ENCODE measurements at regions not wholly inside any gene's neighbourhood (a gene's known extent, or its start where the extent isn't known, plus 50 kb on each side); places are given as distances from the start of the nearest gene placed in this dataset.
A peak's percentile ranks its signal among the peaks of the same experiment; 100 is the strongest.

DNA sequence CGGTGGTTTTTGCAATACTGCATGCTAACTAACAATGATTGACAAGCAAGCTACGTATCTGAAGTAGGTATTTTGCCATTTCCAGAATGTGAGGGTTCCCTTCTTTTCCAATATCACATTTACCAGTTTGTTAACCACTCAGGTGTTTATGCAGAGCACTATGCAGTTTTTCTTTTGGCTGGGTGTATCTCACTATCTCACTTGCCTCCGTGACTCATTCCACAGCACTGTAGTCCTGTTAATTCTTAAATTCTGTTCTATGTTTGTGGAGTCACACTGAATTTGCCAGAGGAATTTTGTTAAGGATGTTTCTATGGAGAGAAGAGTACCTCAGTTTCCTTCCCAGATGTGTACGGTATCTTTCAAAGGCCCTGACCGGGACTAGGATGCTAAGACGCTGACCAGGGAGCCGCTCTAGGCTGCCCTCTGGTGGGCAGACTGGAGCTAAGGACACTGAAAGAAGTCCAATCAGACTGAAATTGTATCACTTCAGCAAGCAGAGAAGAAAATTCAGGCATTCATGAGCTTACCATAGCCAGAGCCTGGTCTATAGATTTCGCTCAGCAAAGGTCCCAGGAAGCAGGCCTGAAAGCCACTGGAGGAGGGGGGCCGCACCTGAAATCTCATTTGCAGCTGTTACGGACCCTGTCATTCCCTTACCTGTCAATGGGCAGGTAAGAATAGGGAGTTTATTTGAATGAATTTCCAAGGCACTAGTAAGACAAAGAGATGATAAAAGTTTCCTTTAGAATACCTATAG lies 388.4 kb upstream of the SPOCK3 start:
- Histone ChIP-seq H3K27me3 (ENCODE audit: control insufficient read depth, insufficient read depth, low read length) (no peaks in the 10 kb centered on the region), H3K9me3 (ENCODE audit: control insufficient read depth, insufficient read depth, low read length) (no peaks in the 10 kb centered on the region), H3K27ac (ENCODE audit: low read depth, low read length) (no peak overlapping the region), H3K4me3 (ENCODE audit: low read depth, low read length) (no peak overlapping the region)
- CTCF ChIA-PET = interaction anchor here (0.5 to 2.0 kb wide), 25 partner anchors 9 to 1460 kb away, joined by 3 to 13 read pairs (median 3); no protein-coding TSS in a partner anchor
- POLR2A ChIA-PET = no interaction called here
- DNase-seq (ENCODE audit: low read depth, low spot score) = peak; percentile 3
- TF ChIP-seq, protein P1, sequence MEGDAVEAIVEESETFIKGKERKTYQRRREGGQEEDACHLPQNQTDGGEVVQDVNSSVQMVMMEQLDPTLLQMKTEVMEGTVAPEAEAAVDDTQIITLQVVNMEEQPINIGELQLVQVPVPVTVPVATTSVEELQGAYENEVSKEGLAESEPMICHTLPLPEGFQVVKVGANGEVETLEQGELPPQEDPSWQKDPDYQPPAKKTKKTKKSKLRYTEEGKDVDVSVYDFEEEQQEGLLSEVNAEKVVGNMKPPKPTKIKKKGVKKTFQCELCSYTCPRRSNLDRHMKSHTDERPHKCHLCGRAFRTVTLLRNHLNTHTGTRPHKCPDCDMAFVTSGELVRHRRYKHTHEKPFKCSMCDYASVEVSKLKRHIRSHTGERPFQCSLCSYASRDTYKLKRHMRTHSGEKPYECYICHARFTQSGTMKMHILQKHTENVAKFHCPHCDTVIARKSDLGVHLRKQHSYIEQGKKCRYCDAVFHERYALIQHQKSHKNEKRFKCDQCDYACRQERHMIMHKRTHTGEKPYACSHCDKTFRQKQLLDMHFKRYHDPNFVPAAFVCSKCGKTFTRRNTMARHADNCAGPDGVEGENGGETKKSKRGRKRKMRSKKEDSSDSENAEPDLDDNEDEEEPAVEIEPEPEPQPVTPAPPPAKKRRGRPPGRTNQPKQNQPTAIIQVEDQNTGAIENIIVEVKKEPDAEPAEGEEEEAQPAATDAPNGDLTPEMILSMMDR (IDR thresholded peaks at IDR 0.05; ENCODE audit: low read depth, low read length) = peak; percentile 81

DNA sequence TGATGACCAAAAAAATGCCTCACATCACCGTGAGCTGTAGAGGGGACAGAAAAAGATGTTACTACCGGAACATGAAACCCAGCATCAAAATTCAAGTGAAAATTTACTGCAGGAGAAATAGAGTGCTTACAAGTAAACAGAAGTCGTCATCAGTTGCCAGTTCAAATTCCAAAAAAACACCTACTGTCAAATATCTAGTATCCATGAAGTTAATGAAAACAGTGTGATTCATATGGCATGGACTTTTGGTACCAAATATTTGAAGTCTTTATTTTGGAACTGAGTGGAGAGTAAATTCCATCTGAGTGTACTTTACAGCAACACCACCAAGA lies 388.9 kb upstream of the SPOCK3 start:
- Histone ChIP-seq H3K27ac (ENCODE audit: low read depth, low read length) (no peak overlapping the region), H3K4me3 (ENCODE audit: low read depth, low read length) (no peak overlapping the region), H3K9me3 (ENCODE audit: control insufficient read depth, insufficient read depth, low read length) (no peaks in the 10 kb centered on the region), H3K27me3 (ENCODE audit: control insufficient read depth, insufficient read depth, low read length) (no peaks in the 10 kb centered on the region)
- no peak for DNase-seq (ENCODE audit: low read depth, low spot score)
- ChIA-PET POLR2A (no interaction called here), CTCF (interaction anchor here (0.5 to 2.0 kb wide), 23 partner anchors 10 to 1461 kb away, joined by 3 to 13 read pairs (median 4); no protein-coding TSS in a partner anchor)
- TF ChIP-seq, protein P1 (IDR thresholded peaks at IDR 0.05; ENCODE audit: low read depth, low read length) = no peak

GRCh38 chr4:167629272-167629671 lies 395.0 kb upstream of the SPOCK3 start:
- ChIA-PET POLR2A (no interaction called here), CTCF (no interaction called here)
- Histone ChIP-seq H3K9me3 (ENCODE audit: control insufficient read depth, insufficient read depth, low read length) (no peaks in the 10 kb centered on the region), H3K4me3 (ENCODE audit: low read depth, low read length) (no peak overlapping the region), H3K27me3 (ENCODE audit: control insufficient read depth, insufficient read depth, low read length) (no peaks in the 10 kb centered on the region), H3K27ac (ENCODE audit: low read depth, low read length) (no peak overlapping the region)
- DNase-seq (ENCODE audit: low read depth, low spot score) = no peak
- TF ChIP-seq, protein P1 (IDR thresholded peaks at IDR 0.05; ENCODE audit: low read depth, low read length) = no peak

DNA sequence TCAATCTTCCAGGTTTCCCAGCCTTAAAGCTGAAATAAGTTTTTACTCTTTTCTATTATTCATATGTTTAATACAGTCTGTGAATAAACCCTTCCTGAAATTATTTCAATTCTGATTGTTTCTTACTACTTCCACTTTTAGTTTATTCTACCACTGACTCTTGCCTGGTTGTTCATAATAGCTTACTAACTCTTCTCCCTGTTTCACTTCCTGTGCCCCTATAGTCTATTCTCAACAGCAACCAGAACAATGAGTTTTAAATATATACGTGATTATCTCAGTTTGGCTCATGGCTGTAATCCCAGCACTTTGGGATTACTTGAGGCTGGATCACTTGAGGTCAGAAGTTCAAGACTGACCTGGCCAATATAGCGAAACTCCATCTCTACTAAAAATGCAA lies 408.0 kb upstream of the SPOCK3 start:
- H3K4me3 ChIP-seq (ENCODE audit: low read depth, low read length) = no peak overlapping the region
- H3K27ac ChIP-seq (ENCODE audit: low read depth, low read length) = no peak overlapping the region
- ChIA-PET CTCF (interaction anchor here (1.3 kb wide), 1 partner anchor 20 kb away, joined by 3 read pairs; no protein-coding TSS in a partner anchor), POLR2A (no interaction called here)
- TF ChIP-seq, protein P1 (IDR thresholded peaks at IDR 0.05; ENCODE audit: low read depth, low read length) = no peak
- no peaks in the 10 kb centered on the region for H3K27me3 ChIP-seq (ENCODE audit: control insufficient read depth, insufficient read depth, low read length)
- no peak for DNase-seq (ENCODE audit: low read depth, low spot score)
- H3K9me3 ChIP-seq (ENCODE audit: control insufficient read depth, insufficient read depth, low read length) = no peaks in the 10 kb centered on the region

DNA sequence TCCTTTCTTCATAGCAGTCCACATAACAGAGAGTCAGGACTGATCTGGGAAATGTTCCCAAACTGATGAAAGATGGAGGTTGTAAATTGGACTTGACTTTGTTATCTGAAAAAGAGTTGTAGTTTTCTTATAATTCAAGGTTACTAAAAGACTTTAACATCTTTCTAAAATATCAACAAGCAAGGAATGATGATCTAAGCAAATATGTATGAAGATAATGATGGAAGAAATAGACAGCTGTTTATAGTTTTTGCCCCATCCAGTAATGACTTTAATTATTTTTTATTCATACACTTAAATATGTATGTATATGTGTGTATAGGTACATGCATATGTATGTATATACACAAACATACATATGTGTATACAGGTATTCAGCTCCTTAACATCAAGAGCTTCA lies 411.1 kb upstream of the SPOCK3 start:
- H3K27ac ChIP-seq (ENCODE audit: low read depth, low read length) = no peak overlapping the region
- POLR2A ChIA-PET = no interaction called here
- DNase-seq (ENCODE audit: low read depth, low spot score) = no peak
- TF ChIP-seq, protein P1 (IDR thresholded peaks at IDR 0.05; ENCODE audit: low read depth, low read length) = no peak
- no peaks in the 10 kb centered on the region for H3K9me3 ChIP-seq (ENCODE audit: control insufficient read depth, insufficient read depth, low read length)
- no peaks in the 10 kb centered on the region for H3K27me3 ChIP-seq (ENCODE audit: control insufficient read depth, insufficient read depth, low read length)
- CTCF ChIA-PET = no interaction called here
- H3K4me3 ChIP-seq (ENCODE audit: low read depth, low read length) = no peak overlapping the region

Measured in AG04450 (cell line).